Activated CD8-positive, alpha-beta T cell treated with anti-CD3 and anti-CD28 coated beads for 36 hours (primary cell): ENCODE measurements at regions not wholly inside any gene's neighbourhood (a gene's known extent, or its start where the extent isn't known, plus 50 kb on each side); places are given as distances from the start of the nearest gene placed in this dataset.

ENCODE experiments used
- ATAC-seq: fragments of 200-7000 bp; cut with Tn5 transposase; one replicate; pipeline ENCODE4 v1.10.0; 2021; ENCODE audit warnings: mild to moderate bottlenecking, moderate library complexity
- CTCF ChIA-PET: fragments of 350-600 bp; sonication (Branson Sonifier 250); formaldehyde crosslinking; loops from one replicate; lab custom pipeline; 2021; ENCODE audit warnings: antibody characterized with exemption; lab: Charles Lee
- POLR2A ChIA-PET: fragments of 350-600 bp; sonication (Branson Sonifier 250); formaldehyde crosslinking; loops from one replicate; lab custom pipeline; 2021; ENCODE audit warnings: antibody characterized with exemption; lab: Charles Lee
- DNase-seq: peaks from one replicate; pipeline ENCODE4 v3.0.0-alpha.2; 2020
- H3K27ac Mint-ChIP-seq: one replicate; pipeline ENCODE4 v1.8.0; 2021; ENCODE audit warnings: mild to moderate bottlenecking, mixed read lengths
- H3K27me3 Mint-ChIP-seq: one replicate; pipeline ENCODE4 v1.8.0; 2021; ENCODE audit warnings: mixed read lengths
- H3K36me3 Mint-ChIP-seq: one replicate; pipeline ENCODE4 v1.8.0; 2021; ENCODE audit warnings: low read depth, mixed read lengths
- H3K4me1 Mint-ChIP-seq: one replicate; pipeline ENCODE4 v1.8.0; 2021; ENCODE audit warnings: low read depth, mixed read lengths
- H3K4me3 Mint-ChIP-seq: one replicate; pipeline ENCODE4 v1.8.0; 2021; ENCODE audit warnings: mild to moderate bottlenecking, moderate library complexity, mixed read lengths
- H3K9me3 Mint-ChIP-seq: one replicate; pipeline ENCODE4 v1.8.0; 2021; ENCODE audit warnings: mixed read lengths
- intact Hi-C: fragments of 100-400 bp; cut with micrococcal nuclease; formaldehyde crosslinking; loops from one replicate; pipeline ENCODE4 v1.10.0; 2022
- TF ChIP-seq, protein P1 (sequence below): fragments of 200-600 bp; IDR thresholded peaks from one replicate; pipeline ENCODE4 v1.8.0; 2022; ENCODE audit warnings: antibody characterized with exemption, mild to moderate bottlenecking

DNA sequence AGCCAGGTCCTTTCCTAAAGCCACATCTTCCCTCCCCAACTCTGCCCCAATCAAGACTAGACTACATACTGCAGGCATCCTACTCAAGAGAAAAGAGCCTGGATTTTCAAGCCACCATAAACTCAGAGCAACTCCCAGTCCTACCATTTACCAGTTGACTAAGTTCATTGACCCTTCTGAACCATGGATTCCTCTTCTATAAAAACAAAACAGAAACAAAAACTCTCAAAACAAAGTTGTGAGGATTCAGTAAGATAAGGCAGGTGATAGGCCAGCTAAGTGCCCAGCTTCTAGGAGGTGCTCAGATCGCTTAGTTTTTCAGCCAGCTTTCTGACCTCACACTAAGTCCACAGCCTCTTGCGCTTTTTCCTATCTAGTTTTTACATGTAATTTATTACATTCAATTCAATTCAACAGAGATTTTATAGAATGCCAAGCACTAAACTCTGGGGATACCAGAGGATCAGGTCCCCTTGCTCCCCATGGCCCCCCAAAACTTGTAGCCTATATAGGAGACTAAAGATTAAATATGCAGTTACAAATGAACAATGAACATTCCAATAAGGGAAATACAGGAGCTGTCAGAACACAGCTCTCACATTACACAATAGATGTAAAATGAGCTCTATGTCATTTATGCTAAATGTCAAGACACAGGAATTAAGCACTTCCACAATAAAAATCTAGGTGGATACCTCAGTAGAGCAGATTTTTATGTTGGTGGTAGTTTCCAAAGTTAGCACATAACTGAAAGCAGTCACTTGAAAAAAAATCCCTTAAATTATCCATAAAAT lies 104.5 kb upstream of the EGLN3 start:
- ATAC-seq (no peak), DNase-seq (no peak)
- ChIA-PET CTCF (interaction anchor here (0.8 to 1.1 kb wide), 3 partner anchors 9 to 217 kb away, joined by 3 read pairs; no protein-coding TSS in a partner anchor), POLR2A (interaction anchor here (0.8 kb wide), 1 partner anchor 11 kb away, joined by 4 read pairs; no protein-coding TSS in a partner anchor)
- intact Hi-C loops = no loop called here
- H3K4me1 Mint-ChIP-seq = peaks cover 24% of the 10 kb centered on the region
- TF ChIP-seq, protein P1, sequence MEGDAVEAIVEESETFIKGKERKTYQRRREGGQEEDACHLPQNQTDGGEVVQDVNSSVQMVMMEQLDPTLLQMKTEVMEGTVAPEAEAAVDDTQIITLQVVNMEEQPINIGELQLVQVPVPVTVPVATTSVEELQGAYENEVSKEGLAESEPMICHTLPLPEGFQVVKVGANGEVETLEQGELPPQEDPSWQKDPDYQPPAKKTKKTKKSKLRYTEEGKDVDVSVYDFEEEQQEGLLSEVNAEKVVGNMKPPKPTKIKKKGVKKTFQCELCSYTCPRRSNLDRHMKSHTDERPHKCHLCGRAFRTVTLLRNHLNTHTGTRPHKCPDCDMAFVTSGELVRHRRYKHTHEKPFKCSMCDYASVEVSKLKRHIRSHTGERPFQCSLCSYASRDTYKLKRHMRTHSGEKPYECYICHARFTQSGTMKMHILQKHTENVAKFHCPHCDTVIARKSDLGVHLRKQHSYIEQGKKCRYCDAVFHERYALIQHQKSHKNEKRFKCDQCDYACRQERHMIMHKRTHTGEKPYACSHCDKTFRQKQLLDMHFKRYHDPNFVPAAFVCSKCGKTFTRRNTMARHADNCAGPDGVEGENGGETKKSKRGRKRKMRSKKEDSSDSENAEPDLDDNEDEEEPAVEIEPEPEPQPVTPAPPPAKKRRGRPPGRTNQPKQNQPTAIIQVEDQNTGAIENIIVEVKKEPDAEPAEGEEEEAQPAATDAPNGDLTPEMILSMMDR = no peak
- no peak overlapping the region for H3K27ac Mint-ChIP-seq
- H3K36me3 Mint-ChIP-seq = no peaks in the 10 kb centered on the region
- no peak overlapping the region for H3K4me3 Mint-ChIP-seq
- peaks cover 16% of the 10 kb centered on the region for H3K27me3 Mint-ChIP-seq
- peaks cover 2% of the 10 kb centered on the region for H3K9me3 Mint-ChIP-seq

DNA sequence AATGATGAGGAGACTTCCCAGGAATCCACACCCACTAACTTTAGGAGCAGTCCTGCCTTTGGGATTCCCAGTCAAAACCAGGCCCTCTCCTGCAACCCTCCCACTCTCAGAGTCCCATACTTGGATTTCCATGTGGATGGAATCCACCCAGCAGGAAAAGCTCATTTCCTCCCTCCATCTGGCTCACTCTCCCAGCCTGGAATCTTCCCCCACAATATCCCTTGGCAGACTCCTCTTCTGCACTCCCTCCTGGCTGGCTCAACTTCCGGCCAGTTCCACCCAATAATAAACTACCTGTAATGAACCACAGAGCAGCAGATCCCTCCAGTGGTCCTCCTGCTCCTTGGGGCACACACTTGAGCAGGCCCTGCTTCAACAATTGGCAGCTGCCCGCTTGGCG lies 102.8 kb upstream of the EGLN3 start:
- Mint-ChIP-seq H3K9me3 (peaks cover 2% of the 10 kb centered on the region), H3K4me3 (no peak overlapping the region), H3K36me3 (no peaks in the 10 kb centered on the region), H3K27ac (no peak overlapping the region), H3K27me3 (peaks cover 12% of the 10 kb centered on the region), H3K4me1 (peaks cover 25% of the 10 kb centered on the region)
- TF ChIP-seq, protein P1 = no peak
- no peak for DNase-seq
- ChIA-PET CTCF (interaction anchor here (1.5 kb wide), 1 partner anchor 14 kb away, joined by 4 read pairs; no protein-coding TSS in a partner anchor), POLR2A (no interaction called here)
- intact Hi-C loops = no loop called here
- ATAC-seq = no peak

DNA sequence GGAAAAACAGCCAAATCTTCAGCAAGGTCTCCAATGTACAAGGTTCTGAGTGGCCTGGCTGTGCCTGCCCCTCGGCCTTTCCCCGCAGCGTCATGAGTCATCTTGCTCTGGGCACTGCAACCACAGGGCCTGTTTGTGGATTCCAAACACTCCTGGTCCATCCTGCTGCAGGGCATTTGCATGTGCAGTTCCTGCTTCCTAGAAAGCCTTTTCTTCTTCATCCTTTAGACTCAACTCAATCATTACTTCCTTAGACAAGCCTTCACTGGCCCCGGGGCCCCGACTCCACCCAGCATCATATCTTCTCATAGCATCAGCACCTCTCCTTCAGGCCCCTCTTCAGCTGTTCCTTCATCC lies 101.8 kb upstream of the EGLN3 start:
- ATAC-seq (no peak), DNase-seq (no peak)
- ChIA-PET POLR2A (no interaction called here), CTCF (no interaction called here)
- intact Hi-C loops = no loop called here
- TF ChIP-seq, protein P1 = no peak
- Mint-ChIP-seq H3K27me3 (peaks cover 12% of the 10 kb centered on the region), H3K4me3 (no peak overlapping the region), H3K36me3 (no peaks in the 10 kb centered on the region), H3K9me3 (peaks cover 2% of the 10 kb centered on the region), H3K27ac (no peak overlapping the region), H3K4me1 (peaks cover 25% of the 10 kb centered on the region)

DNA sequence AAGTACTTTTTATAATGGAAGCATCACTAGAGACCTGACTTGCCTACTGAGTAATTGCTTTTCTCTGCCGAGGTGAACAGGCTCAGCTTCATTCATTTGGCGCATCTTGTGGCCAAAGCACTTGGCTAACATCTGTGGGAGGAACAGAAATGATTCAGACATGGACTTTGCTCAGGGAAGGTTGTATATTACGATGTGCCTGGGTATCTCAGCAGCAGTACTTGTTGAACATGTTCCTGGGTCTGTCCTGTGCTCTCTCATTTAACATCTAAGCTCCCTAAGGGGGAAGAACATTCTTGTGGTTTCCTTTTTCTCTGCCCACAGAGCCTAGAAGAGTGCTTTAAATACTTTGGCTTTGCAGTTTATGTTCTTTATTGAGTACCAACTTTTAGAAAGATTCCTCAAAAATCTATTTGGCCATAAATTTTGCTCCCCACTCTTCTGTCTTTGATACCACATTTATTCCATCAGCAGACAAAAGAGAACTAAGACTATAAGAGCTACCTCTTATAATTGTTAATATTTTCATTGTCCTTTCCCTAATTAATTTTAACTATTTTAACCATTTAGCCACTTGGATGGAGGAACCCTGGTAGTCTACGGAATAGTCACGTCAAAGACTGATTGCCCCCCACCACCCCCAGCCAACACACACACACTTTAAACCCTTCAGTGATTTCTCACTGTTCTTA lies 101.2 kb upstream of the EGLN3 start:
- H3K36me3 Mint-ChIP-seq = no peaks in the 10 kb centered on the region
- ChIA-PET CTCF (interaction anchor here (1.3 kb wide), 1 partner anchor 47 kb away, joined by 3 read pairs; no protein-coding TSS in a partner anchor), POLR2A (interaction anchor here (0.6 to 0.9 kb wide), 2 partner anchors 33 to 1688 kb away, joined by 3 read pairs; no protein-coding TSS in a partner anchor)
- DNase-seq (peak; percentile 24), ATAC-seq (peak; percentile 57)
- TF ChIP-seq, protein P1 = no peak
- peaks cover 2% of the 10 kb centered on the region for H3K9me3 Mint-ChIP-seq
- intact Hi-C loops = no loop called here
- H3K4me3 Mint-ChIP-seq = no peak overlapping the region
- no peak overlapping the region for H3K27ac Mint-ChIP-seq
- H3K4me1 Mint-ChIP-seq = peaks cover 30% of the 10 kb centered on the region
- peaks cover 16% of the 10 kb centered on the region for H3K27me3 Mint-ChIP-seq

DNA sequence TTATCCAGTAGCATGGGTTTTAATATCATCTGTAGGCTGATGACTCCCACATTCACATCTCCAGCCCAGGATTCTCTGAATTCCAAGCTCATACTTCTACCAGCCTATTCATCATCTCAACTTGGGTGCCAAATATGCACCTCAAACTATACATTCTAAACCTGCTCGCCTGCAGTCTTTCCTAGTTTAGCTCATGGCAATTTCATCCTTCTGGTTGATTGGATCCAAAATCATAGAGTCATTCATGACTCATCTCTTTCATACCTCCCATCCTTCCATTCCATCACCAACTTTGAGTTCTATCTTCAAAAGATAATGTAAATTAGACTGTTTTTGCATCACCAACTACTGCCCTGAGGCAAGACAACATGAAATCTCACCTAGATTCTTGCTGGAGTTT lies 99.7 kb upstream of the EGLN3 start:
- H3K4me3 Mint-ChIP-seq = no peak overlapping the region
- TF ChIP-seq, protein P1 = no peak
- H3K36me3 Mint-ChIP-seq = no peaks in the 10 kb centered on the region
- DNase-seq = no peak
- H3K27me3 Mint-ChIP-seq = peaks cover 19% of the 10 kb centered on the region
- H3K27ac Mint-ChIP-seq = no peak overlapping the region
- CTCF ChIA-PET = interaction anchor here (1.2 kb wide), 1 partner anchor 178 kb away, joined by 3 read pairs; no protein-coding TSS in a partner anchor
- intact Hi-C loops = no loop called here
- no peak for ATAC-seq
- H3K9me3 Mint-ChIP-seq = peaks cover 2% of the 10 kb centered on the region
- peaks cover 38% of the 10 kb centered on the region for H3K4me1 Mint-ChIP-seq
- POLR2A ChIA-PET = no interaction called here
